Uterus (tissue), 2 donors: ENCODE measurements at regions not wholly inside any gene's neighbourhood (a gene's known extent, or its start where the extent isn't known, plus 50 kb on each side); places are given as distances from the start of the nearest gene placed in this dataset.

Source experiments
- CTCF ChIP-seq, 4 experiments: fragments of 200-600 bp in 2 of 4; fragments of 450-650 bp in 2 of 4; sonication (generic) in 2 of 4; IDR thresholded peaks; one replicate each; pipeline ENCODE4 v1.5.1; 2016 to 2019; ENCODE audit warnings: antibody characterized with exemption in 4 of 4, mild to moderate bottlenecking in 2 of 4, moderate library complexity in 1 of 4
- POLR2A ChIP-seq, 2 donors: fragments of 450-650 bp; IDR thresholded peaks; one replicate each; pipeline ENCODE4 v1.6.1; 2016; ENCODE audit warnings: antibody characterized with exemption in 2 of 2, mild to moderate bottlenecking in 1 of 2, moderate library complexity in 1 of 2

GRCh38 chr3:36172699-36173098 lies 207.6 kb upstream of the STAC start:
- TF ChIP-seq CTCF (IDR thresholded peaks at IDR 0.05) (no peak), POLR2A (IDR thresholded peaks at IDR 0.05) (no peak)
